ENCODE measurements at regions not wholly inside any gene's neighbourhood (a gene's known extent, or its start where the extent isn't known, plus 50 kb on each side); places are given as distances from the start of the nearest gene placed in this dataset.

- Histone ChIP-seq H3K9me3 (ENCODE audit: low read depth) (no peaks in the 10 kb centered on the region), H4K20me1 (ENCODE audit: low read depth) (no peaks in the 10 kb centered on the region), H3K4me2 (no peak overlapping the region), H3K9ac (no peak overlapping the region), H3K27me3 (no peaks in the 10 kb centered on the region), H2AFZ (replicated peaks) (no peak overlapping the region), H3K36me3 (no peaks in the 10 kb centered on the region), H3K27ac (no peak overlapping the region), H3K4me3 (no peak overlapping the region), H3K79me2 (ENCODE audit: low read depth) (no peaks in the 10 kb centered on the region), H3K4me1 (peaks cover 7% of the 10 kb centered on the region), H3F3A (ENCODE audit: low read depth) (no peaks in the 10 kb centered on the region)
- no peak overlapping the region for H3K27ac Mint-ChIP-seq
- no peak overlapping the region for H3K4me3 Mint-ChIP-seq
- H3K36me3 Mint-ChIP-seq, result no peaks in the 10 kb centered on the region
- DNase-seq (ENCODE audit: low spot score), result no peak
- no peak for TF ChIP-seq CTCF (IDR thresholded peaks at IDR 0.05)
- peaks cover 7% of the 10 kb centered on the region for H3K9me3 Mint-ChIP-seq
- peaks cover 11% of the 10 kb centered on the region for H3K27me3 Mint-ChIP-seq (ENCODE audit: insufficient read depth, low read depth)
- peaks cover 18% of the 10 kb centered on the region for H3K4me1 Mint-ChIP-seq
Observed at GRCh38 chr15:92315595-92316211, 78.0 kb upstream of the ST8SIA2 start.

GRCh38 chr15:92316586-92317295 lies 76.9 kb upstream of the ST8SIA2 start:
- Histone ChIP-seq H3K36me3 (no peaks in the 10 kb centered on the region), H3K4me1 (peaks cover 7% of the 10 kb centered on the region), H3K9me3 (ENCODE audit: low read depth) (no peaks in the 10 kb centered on the region), H3K27me3 (no peaks in the 10 kb centered on the region), H2AFZ (replicated peaks) (no peak overlapping the region), H3F3A (ENCODE audit: low read depth) (no peaks in the 10 kb centered on the region), H3K4me3 (no peak overlapping the region), H3K4me2 (no peak overlapping the region), H3K27ac (no peak overlapping the region), H4K20me1 (ENCODE audit: low read depth) (no peaks in the 10 kb centered on the region), H3K9ac (no peak overlapping the region), H3K79me2 (ENCODE audit: low read depth) (no peaks in the 10 kb centered on the region)
- Mint-ChIP-seq H3K4me1 (peaks cover 22% of the 10 kb centered on the region), H3K4me3 (no peak overlapping the region), H3K36me3 (no peaks in the 10 kb centered on the region), H3K27me3 (ENCODE audit: insufficient read depth, low read depth) (peaks cover 11% of the 10 kb centered on the region), H3K9me3 (peaks cover 7% of the 10 kb centered on the region), H3K27ac (no peak overlapping the region)
- TF ChIP-seq CTCF (IDR thresholded peaks at IDR 0.05) (no peak), EZH2phosphoT487 (IDR thresholded peaks at IDR 0.05) (no peak), EZH2 (IDR thresholded peaks at IDR 0.05) (no peak)
- no peak for DNase-seq (ENCODE audit: low spot score)

DNA sequence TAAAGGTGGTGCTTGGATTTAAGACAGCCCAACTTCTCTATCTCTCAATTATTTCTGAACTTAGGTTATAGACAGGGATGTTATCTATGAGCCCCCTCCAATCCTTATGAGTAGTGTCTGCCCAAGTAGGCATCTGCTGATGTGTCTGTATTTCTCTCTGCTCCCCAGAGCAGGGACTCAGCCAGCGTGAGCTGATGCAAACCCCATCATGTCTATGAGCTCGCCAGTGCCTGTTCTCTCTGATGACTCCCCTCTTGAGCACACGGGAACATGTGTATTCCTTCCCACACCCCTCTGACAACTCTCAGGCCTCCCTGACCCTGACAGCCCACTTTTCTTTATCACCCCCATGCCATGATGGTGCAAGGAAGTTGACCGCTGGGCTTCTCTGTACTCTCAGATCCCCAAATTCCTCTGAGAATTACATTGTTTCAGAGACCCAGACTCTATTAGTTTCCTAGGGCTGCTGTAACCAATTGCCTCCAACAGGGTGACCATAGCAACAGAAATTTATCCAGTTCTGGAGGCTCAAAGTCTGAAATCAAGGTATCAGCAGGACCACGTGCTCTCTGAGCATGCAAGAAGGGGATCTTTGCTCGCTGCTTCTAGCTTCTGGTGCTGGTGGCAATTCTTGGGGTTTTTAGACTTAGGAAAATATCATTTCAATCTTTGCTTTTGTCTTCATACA lies 73.5 kb upstream of the ST8SIA2 start:
- no peaks in the 10 kb centered on the region for H3K36me3 Mint-ChIP-seq
- Histone ChIP-seq H3K4me2 (no peak overlapping the region), H3K27me3 (no peaks in the 10 kb centered on the region), H3F3A (ENCODE audit: low read depth) (no peaks in the 10 kb centered on the region), H3K27ac (no peak overlapping the region), H3K79me2 (ENCODE audit: low read depth) (no peaks in the 10 kb centered on the region), H3K4me3 (no peak overlapping the region), H3K4me1 (peaks cover 14% of the 10 kb centered on the region), H3K9me3 (ENCODE audit: low read depth) (no peaks in the 10 kb centered on the region), H3K36me3 (no peaks in the 10 kb centered on the region), H3K9ac (no peak overlapping the region), H2AFZ (replicated peaks) (peak overlapping the region; percentile 68), H4K20me1 (ENCODE audit: low read depth) (no peaks in the 10 kb centered on the region)
- peak overlapping the region; percentile 68 for H3K27ac Mint-ChIP-seq
- no peaks in the 10 kb centered on the region for H3K9me3 Mint-ChIP-seq
- no peak for DNase-seq (ENCODE audit: low spot score)
- H3K4me1 Mint-ChIP-seq, result peaks cover 32% of the 10 kb centered on the region
- H3K4me3 Mint-ChIP-seq, result no peak overlapping the region
- H3K27me3 Mint-ChIP-seq (ENCODE audit: insufficient read depth, low read depth), result peaks cover 8% of the 10 kb centered on the region
- TF ChIP-seq EZH2phosphoT487 (IDR thresholded peaks at IDR 0.05) (no peak), CTCF (IDR thresholded peaks at IDR 0.05) (no peak), EZH2 (IDR thresholded peaks at IDR 0.05) (no peak)
